ENCODE measurements at regions not wholly inside any gene's neighbourhood (a gene's known extent, or its start where the extent isn't known, plus 50 kb on each side); places are given as distances from the start of the nearest gene placed in this dataset.

GRCh38 chr7:108697254-108697653 is 127.6 kb downstream of the DNAJB9 start:
- DNase-seq (ENCODE audit: insufficient read length, low spot score), result no peak
- TF ChIP-seq CTCF (IDR thresholded peaks at IDR 0.05; ENCODE audit: insufficient read depth, missing control alignments), result no peak
- FAIRE-seq, result no peak

GRCh38 chr7:108711611-108712010 is 141.9 kb downstream of the DNAJB9 start:
- no peak for DNase-seq (ENCODE audit: insufficient read length, low spot score)
- FAIRE-seq, result no peak
- TF ChIP-seq CTCF (IDR thresholded peaks at IDR 0.05; ENCODE audit: insufficient read depth, missing control alignments), result no peak

GRCh38 chr7:108716783-108717182 is 147.1 kb downstream of the DNAJB9 start:
- DNase-seq (ENCODE audit: insufficient read length, low spot score), result no peak
- TF ChIP-seq CTCF (IDR thresholded peaks at IDR 0.05; ENCODE audit: insufficient read depth, missing control alignments), result no peak
- no peak for FAIRE-seq

- DNase-seq (ENCODE audit: insufficient read length, low spot score), result no peak
Observed at GRCh38 chr7:108717781-108718180, 148.1 kb downstream of the DNAJB9 start.

GRCh38 chr7:108719631-108720030 is 150.0 kb downstream of the DNAJB9 start:
- DNase-seq (ENCODE audit: insufficient read length, low spot score), result no peak
- no peak for FAIRE-seq
- no peak for TF ChIP-seq CTCF (IDR thresholded peaks at IDR 0.05; ENCODE audit: insufficient read depth, missing control alignments)

More at GRCh38 chr7:108717781-108718180, 148.1 kb downstream of the DNAJB9 start:
- TF ChIP-seq CTCF (IDR thresholded peaks at IDR 0.05; ENCODE audit: insufficient read depth, missing control alignments), result no peak
- no peak for FAIRE-seq

- DNase-seq (ENCODE audit: insufficient read length, low spot score), result no peak
- TF ChIP-seq CTCF (IDR thresholded peaks at IDR 0.05; ENCODE audit: insufficient read depth, missing control alignments), result no peak
- peak; percentile 46 for FAIRE-seq
Observed at GRCh38 chr7:108722561-108722960, 152.9 kb downstream of the DNAJB9 start.

GRCh38 chr7:108723381-108723814 is 153.7 kb downstream of the DNAJB9 start:
- DNase-seq (ENCODE audit: insufficient read length, low spot score), result no peak
- no peak for FAIRE-seq
- no peak for TF ChIP-seq CTCF (IDR thresholded peaks at IDR 0.05; ENCODE audit: insufficient read depth, missing control alignments)
